ENCODE measurements at regions not wholly inside any gene's neighbourhood (a gene's known extent, or its start where the extent isn't known, plus 50 kb on each side); places are given as distances from the start of the nearest gene placed in this dataset.
"Not testable (repeated sequence)": the region's sequence is repeated elsewhere in the genome, so short reads cannot be mapped to it uniquely, and the experiment has no call there.

DNA sequence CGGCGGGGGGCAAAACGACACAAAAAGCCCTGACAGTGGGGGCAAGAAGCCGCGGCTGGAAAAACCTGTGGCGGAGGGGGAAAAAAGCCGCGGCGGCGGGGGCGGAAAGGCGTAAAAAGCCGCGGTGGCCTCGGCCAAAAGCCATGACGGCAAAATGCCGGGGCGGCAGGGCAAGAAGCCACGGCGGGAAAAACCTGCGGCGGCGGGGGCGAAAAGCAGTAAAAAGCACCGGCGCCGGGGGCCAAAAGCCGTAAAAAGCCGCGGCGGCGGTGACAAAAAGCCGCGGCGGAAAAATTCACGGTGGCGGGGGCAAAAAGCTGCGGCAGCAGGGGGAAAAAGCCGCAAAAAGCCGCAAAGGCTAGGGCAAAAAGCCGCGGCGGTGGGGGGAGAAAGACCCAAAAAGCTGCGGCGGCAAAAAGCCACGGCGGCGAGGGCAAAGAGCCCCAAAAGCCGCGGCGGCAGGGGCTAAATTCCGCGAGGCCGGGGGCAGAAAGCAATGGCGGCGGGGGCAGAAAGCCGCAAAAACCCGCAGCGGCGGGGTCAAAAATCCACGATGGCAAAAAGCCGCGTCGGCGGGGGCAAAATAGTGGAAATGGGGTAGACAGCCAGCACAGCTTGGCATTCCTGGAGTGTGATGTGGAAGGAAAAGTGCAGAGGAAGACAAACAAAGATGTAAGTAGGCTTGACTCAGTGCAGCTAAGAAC is 167.5 kb upstream of the TP53TG3D start:
- Histone ChIP-seq H3K27ac (peak overlapping the region in 1 of 2 experiments; percentile 58; a peak in 2 of 6 replicates), H3K4me3 (peak overlapping the region; percentile 45), H3K4me2 (peak overlapping the region; percentile 84)
- FAIRE-seq, POLR2A ChIA-PET, H3K9me3 ChIP-seq, CTCF ChIA-PET, H3K4me1 ChIP-seq, ATAC-seq: not testable (repeated sequence)
- TF ChIP-seq RNF2 (IDR thresholded peaks at IDR 0.05; ENCODE audit: borderline replicate concordance, low read depth) = peak; percentile 74; the same call in 1 of the 2 replicates
- DNase-seq (ENCODE audit: low read depth in 1 of 2, low spot score in 1 of 2) = peak in 1 of 2 experiments; percentile 0
- WGBS (ENCODE audit: missing lambda C conversion rate) = 1% methylated on average over 57 of the region's 65 CpGs

DNA sequence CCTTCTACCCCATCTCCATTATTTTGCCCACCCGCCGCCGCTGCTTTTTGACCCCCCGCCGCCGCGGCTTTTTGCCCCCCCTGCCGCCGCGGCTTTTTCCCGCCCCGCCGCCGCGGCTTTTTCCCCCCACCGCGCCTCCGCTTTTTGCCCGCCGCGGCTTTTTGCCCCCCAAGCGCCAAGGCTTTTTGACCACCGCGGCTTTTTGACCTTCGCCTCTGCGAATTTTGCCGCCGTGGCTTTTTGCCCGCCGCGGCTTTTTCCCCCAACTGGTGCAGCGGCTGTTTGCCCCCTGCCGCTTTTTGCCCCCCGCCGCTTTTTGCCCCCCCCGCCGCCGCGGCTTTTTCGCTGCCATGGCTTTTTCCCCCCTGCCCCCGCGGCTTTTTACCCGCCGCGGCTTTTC is 137.5 kb upstream of the TP53TG3D start:
- WGBS (ENCODE audit: missing lambda C conversion rate) = 34% methylated on average over 23 of the region's 45 CpGs
- Histone ChIP-seq H3K4me2 (peak overlapping the region; percentile 86), H3K27ac (peak overlapping the region in 1 of 2 experiments; percentile 68; a peak in 3 of 6 replicates), H3K4me3 (peak overlapping the region; percentile 64)
- CTCF ChIA-PET; ATAC-seq; H3K4me1 ChIP-seq; DNase-seq (ENCODE audit: low read depth in 1 of 2, low spot score in 1 of 2); H3K9me3 ChIP-seq; POLR2A ChIA-PET; FAIRE-seq: not testable (repeated sequence)

DNA sequence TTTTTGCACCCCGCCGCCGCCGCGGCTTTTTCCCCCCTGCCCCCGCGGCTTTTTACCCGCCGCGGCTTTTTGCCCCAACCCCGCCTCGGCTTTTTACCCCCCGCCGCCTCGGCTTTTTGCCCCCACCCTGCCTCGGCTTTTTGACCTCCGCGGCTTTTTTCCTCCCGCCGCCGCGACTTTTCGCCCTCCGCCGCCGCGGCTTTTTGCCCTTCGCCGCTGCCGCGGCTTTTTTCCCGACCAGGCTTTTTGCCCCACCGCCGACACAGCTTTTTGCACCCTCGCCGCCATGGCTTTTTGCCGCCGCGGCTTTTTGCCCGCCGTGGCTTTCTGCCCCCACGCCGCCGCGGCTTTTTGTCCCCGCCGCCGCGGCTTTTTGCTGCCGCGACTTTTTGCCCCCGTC is 137.0 kb upstream of the TP53TG3D start:
- Histone ChIP-seq H3K27ac (peak overlapping the region in 1 of 2 experiments; percentile 68; a peak in 3 of 6 replicates), H3K4me1 (no peaks in the 10 kb centered on the region), H3K4me2 (peak overlapping the region; percentile 86), H3K4me3 (peak overlapping the region; percentile 64), H3K9me3 (no peaks in the 10 kb centered on the region; the same call in 2 of the 3 replicates)
- ATAC-seq (peak in 1 of 2 experiments; percentile 40; a peak in 1 of 6 replicates), FAIRE-seq (no peak), DNase-seq (ENCODE audit: low read depth in 1 of 2, low spot score in 1 of 2) (no peak)
- WGBS (ENCODE audit: missing lambda C conversion rate) = 2% methylated on average over 36 of the region's 52 CpGs
- ChIA-PET CTCF (no interaction called here), POLR2A (no interaction called here)
- TF ChIP-seq MAFK (IDR thresholded peaks at IDR 0.05; ENCODE audit: partially characterized antibody) (no peak), HEYL (CRISPR knock-in tag; IDR thresholded peaks at IDR 0.05) (no peak), HOXB5 (CRISPR knock-in tag; IDR thresholded peaks at IDR 0.05) (no peak), SMC3 (IDR thresholded peaks at IDR 0.05) (no peak), HOXB13 (CRISPR knock-in tag; IDR thresholded peaks at IDR 0.05; ENCODE audit: low read depth) (no peak), CHD4 (IDR thresholded peaks at IDR 0.05; ENCODE audit: borderline replicate concordance) (no peak), CEBPB (IDR thresholded peaks at IDR 0.05) (no peak), ZFP36 (IDR thresholded peaks at IDR 0.05; ENCODE audit: borderline replicate concordance, partially characterized antibody) (no peak), NFE2L2 (conservative IDR thresholded peaks at IDR 0.05; ENCODE audit: low read length) (no peak), ESRRA (IDR thresholded peaks at IDR 0.05; ENCODE audit: borderline replicate concordance, low read length) (no peak), CBX2 (IDR thresholded peaks at IDR 0.05; ENCODE audit: borderline replicate concordance, low read depth) (no peak), CHD2 (IDR thresholded peaks at IDR 0.05; ENCODE audit: low read length, partially characterized antibody) (no peak)
- TF ChIP-seq, protein P1, sequence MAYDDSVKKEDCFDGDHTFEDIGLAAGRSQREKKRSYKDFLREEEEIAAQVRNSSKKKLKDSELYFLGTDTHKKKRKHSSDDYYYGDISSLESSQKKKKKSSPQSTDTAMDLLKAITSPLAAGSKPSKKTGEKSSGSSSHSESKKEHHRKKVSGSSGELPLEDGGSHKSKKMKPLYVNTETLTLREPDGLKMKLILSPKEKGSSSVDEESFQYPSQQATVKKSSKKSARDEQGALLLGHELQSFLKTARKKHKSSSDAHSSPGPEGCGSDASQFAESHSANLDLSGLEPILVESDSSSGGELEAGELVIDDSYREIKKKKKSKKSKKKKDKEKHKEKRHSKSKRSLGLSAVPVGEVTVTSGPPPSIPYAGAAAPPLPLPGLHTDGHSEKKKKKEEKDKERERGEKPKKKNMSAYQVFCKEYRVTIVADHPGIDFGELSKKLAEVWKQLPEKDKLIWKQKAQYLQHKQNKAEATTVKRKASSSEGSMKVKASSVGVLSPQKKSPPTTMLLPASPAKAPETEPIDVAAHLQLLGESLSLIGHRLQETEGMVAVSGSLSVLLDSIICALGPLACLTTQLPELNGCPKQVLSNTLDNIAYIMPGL (CRISPR knock-in tag; IDR thresholded peaks at IDR 0.05; ENCODE audit: borderline replicate concordance) = no peak
- TF ChIP-seq, protein P2, sequence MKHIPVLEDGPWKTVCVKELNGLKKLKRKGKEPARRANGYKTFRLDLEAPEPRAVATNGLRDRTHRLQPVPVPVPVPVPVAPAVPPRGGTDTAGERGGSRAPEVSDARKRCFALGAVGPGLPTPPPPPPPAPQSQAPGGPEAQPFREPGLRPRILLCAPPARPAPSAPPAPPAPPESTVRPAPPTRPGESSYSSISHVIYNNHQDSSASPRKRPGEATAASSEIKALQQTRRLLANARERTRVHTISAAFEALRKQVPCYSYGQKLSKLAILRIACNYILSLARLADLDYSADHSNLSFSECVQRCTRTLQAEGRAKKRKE (CRISPR knock-in tag; IDR thresholded peaks at IDR 0.05; ENCODE audit: low read depth) = no peak
- TF ChIP-seq, protein P3, sequence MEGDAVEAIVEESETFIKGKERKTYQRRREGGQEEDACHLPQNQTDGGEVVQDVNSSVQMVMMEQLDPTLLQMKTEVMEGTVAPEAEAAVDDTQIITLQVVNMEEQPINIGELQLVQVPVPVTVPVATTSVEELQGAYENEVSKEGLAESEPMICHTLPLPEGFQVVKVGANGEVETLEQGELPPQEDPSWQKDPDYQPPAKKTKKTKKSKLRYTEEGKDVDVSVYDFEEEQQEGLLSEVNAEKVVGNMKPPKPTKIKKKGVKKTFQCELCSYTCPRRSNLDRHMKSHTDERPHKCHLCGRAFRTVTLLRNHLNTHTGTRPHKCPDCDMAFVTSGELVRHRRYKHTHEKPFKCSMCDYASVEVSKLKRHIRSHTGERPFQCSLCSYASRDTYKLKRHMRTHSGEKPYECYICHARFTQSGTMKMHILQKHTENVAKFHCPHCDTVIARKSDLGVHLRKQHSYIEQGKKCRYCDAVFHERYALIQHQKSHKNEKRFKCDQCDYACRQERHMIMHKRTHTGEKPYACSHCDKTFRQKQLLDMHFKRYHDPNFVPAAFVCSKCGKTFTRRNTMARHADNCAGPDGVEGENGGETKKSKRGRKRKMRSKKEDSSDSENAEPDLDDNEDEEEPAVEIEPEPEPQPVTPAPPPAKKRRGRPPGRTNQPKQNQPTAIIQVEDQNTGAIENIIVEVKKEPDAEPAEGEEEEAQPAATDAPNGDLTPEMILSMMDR (IDR thresholded peaks at IDR 0.05) = no peak
- TF ChIP-seq, protein P4, sequence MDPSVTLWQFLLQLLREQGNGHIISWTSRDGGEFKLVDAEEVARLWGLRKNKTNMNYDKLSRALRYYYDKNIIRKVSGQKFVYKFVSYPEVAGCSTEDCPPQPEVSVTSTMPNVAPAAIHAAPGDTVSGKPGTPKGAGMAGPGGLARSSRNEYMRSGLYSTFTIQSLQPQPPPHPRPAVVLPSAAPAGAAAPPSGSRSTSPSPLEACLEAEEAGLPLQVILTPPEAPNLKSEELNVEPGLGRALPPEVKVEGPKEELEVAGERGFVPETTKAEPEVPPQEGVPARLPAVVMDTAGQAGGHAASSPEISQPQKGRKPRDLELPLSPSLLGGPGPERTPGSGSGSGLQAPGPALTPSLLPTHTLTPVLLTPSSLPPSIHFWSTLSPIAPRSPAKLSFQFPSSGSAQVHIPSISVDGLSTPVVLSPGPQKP (IDR thresholded peaks at IDR 0.05; ENCODE audit: low read depth, low read length) = no peak
- TF ChIP-seq, protein P5, sequence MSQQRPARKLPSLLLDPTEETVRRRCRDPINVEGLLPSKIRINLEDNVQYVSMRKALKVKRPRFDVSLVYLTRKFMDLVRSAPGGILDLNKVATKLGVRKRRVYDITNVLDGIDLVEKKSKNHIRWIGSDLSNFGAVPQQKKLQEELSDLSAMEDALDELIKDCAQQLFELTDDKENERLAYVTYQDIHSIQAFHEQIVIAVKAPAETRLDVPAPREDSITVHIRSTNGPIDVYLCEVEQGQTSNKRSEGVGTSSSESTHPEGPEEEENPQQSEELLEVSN (IDR thresholded peaks at IDR 0.05; ENCODE audit: borderline replicate concordance, low read depth) = no peak

DNA sequence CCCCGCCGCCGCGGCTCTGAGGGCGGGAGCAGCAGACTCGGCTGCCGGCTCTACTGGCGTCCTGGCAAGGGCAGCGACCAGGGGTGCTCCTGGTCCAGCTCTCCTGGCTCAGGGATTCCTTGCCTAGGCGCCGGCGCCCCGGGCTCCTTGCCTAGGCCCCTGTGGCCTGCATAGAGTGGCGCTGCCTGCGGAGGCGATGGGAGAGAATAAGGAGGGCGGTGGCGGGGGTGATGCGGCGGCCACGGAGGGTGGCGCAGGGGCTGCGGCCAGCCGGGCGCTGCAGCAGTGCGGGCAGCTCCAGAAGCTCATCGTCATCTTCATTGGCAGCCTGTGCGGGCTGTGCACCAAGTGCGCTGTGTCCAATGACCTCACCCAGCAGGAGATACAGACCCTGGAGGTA is 136.6 kb upstream of the TP53TG3D start:
- CTCF ChIA-PET; H3K9me3 ChIP-seq; DNase-seq (ENCODE audit: low read depth in 1 of 2, low spot score in 1 of 2); FAIRE-seq; ATAC-seq; POLR2A ChIA-PET; H3K4me1 ChIP-seq: not testable (repeated sequence)
- Histone ChIP-seq H3K4me3 (peak overlapping the region; percentile 64), H3K4me2 (peak overlapping the region; percentile 86), H3K27ac (peak overlapping the region in 1 of 2 experiments; percentile 68; a peak in 2 of 6 replicates)
- WGBS (ENCODE audit: missing lambda C conversion rate) = 49% methylated on average over 20 of the region's 29 CpGs

DNA sequence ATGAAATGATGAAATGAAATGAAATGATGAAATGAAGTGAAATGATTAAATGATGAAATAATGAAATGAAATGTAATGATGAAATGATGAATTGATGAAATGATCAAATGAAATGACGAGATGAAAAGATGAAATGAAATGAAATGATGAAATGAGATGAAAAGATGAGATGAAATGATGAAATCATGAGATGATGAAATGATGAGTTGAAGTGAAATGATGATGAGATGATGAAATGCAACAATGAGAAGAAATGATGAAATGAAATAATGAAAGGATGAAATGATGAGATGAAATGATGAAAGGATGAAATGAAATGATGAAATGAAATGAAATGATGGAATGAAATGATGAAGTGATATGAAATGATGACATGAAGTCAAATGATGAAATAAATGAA is 132.7 kb upstream of the TP53TG3D start:
- H3K4me1 ChIP-seq; H3K27ac ChIP-seq; ATAC-seq; H3K9me3 ChIP-seq; POLR2A ChIA-PET; H3K4me2 ChIP-seq; DNase-seq (ENCODE audit: low read depth in 1 of 2, low spot score in 1 of 2); CTCF ChIA-PET; H3K4me3 ChIP-seq; FAIRE-seq: not testable (repeated sequence)
- WGBS (ENCODE audit: missing lambda C conversion rate) = 46% methylated on average over 1 of the region's 1 CpG

All from A549 (cell line).